Amniotic epithelial cell (primary cell): ENCODE measurements at regions not wholly inside any gene's neighbourhood (a gene's known extent, or its start where the extent isn't known, plus 50 kb on each side); places are given as distances from the start of the nearest gene placed in this dataset.
"Not testable (repeated sequence)": the region's sequence is repeated elsewhere in the genome, so short reads cannot be mapped to it uniquely, and the experiment has no call there.

Experiments used
- DNase-seq: peaks from one replicate; pipeline ENCODE4 v3.0.0-alpha.2; 2010; ENCODE audit warnings: low read depth

DNA sequence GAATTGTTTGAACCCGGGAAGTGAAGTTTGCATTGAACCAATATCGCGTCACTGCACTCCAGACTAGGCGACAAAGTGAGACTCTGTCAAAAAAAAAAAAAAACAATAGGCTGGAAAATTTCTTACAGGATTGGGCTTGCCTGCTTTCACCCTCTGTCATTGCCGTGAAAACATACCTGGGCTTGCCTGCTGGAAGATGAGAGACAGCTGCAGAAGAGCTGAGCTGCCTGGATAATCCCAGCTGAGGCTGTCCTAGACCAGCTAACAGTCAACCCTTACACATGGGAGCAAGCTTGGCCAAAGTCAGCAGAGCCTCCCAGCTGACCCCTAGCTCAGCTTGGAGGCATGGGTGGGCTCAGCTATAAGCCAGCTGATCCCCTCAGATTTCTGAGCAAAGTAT, 306.2 kb downstream of the CCSER2 start:
- no peak for DNase-seq

DNA sequence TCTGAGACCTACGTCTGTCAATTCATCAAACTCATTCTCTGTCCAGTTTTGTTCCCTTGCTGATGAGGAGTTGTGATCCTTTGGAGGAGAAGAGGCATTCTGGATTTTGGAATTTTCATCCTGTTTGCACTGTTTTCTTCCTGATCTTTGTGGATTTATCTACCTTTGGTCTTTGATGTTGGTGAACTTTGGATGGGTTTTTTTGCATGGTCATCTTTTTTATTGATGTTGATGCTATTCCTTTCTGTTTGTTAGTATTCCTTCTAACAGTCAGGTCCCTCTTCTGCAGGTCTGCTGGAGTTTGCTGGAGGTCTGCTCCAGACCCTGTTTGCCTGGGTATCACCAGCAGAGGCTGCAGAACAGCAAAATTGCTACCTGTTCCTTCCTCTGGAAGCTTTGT, 322.2 kb downstream of the CCSER2 start:
- DNase-seq, result not testable (repeated sequence)

DNA sequence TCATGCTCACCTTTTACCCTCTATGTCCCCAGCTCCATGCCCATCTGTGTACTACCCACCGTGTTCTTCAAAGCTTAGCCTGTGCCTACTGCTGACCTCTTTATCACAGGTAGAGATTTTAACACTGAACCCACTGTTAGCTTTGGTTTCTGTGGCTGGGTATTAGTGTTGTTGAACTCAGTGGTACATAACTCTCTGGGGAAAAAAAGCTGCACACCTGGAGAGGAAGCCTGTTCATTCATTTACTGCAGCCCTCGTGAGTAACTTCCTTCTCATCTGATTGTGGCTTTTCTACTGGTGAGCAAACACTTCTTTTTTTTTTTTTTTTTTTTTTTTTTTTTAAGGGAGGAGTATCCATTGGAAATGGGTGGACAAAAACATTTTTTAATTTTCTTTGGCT, 326.3 kb downstream of the CCSER2 start:
- no peak for DNase-seq

DNA sequence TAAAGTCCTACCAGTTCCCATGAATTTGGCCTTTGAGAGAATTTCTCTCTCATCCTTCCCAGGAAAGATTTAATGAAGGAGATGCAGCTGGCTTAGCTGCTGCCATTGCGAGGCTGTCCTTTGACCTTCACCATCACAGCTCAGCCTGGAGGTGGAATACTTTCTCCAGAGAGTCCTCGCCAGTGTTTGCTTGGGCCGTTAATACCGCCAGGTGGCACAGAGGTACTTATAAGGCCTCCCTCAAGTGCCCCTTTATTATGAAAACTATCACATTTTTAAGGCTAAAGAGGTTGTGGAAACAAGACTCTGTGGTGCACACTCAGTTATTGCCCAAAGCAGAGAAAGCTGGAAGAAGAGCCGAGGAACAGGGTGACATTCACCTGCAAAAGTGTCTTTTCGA, 330.6 kb downstream of the CCSER2 start:
- DNase-seq, result no peak

DNA sequence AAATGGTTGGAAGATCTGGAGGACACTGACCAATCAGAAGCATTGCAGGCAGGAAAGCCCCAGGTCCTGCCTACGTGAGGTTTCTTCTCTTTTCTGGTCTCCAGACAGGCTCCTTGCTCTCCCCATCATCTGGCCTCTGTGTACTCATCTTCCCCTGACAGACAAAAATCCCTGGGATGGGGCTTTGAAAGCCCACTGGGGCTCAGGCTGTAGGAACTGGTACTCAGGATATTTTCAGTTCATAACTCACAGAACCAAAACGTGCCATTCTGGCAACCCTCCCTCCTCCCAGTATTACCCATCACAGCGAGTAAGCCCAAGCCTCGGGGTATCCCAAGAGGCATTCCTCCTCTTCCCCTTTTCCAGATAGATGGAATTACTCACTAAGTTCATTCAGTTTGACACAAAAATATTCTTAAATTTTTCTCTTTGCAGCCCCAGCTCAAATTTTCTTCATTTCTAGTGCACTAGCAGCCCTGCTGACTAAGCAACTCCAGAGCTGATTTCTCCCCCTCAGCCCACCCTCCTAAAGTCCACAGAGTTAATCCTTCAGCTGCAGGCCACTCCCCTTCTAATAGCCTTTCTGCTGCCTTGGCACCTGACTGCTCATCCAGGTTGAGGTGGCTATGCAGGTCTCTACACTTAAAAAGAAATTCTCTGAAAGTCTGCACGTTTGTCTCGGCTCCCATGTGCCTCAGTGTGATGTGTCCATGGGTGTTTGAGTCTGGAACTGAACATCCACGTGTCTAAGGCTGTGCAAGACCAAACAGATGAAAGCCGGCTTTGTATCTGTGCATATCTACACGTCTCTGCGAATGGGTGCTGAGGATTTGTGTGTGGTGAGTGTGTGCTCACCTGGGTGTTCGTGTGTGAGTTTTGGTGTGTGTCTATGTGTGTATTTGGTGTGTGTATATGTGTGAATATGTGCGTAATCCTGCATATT, 331.4 kb downstream of the CCSER2 start:
- DNase-seq, result no peak

DNA sequence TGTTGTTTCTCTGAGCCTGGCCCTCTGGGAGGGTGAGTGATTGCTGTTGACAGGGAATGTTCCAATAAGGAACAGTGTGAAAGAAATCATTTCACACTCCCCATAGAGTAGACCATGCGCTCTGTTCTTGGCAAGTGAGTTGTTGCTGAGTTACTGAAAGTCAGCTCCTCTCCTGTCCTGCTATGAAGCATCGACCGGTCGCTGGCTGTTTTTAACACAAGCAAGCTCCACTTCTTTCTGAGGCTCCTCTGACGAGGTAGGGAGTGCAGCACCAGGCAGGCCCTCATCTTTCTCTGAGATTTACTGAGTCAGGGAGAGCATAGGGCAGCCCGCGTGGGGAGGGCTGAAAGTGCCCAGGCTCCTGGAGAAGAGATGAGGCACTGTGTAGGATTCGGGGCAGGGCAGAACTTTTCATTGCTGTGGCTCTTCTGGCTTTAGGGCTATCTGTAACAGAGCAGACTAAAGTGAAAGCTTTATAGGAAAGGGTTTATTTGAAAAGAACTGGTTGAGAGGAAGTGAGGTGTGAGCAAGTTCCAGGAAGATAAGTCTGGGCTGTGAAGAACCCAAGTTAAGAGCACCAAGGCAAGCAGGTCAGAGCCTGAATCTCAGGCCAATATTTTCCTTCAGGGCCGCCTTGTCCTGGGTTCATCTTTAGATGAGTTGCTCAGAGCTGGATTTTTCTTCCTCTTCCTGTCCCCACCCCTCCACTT, 332.2 kb downstream of the CCSER2 start:
- no peak for DNase-seq

DNA sequence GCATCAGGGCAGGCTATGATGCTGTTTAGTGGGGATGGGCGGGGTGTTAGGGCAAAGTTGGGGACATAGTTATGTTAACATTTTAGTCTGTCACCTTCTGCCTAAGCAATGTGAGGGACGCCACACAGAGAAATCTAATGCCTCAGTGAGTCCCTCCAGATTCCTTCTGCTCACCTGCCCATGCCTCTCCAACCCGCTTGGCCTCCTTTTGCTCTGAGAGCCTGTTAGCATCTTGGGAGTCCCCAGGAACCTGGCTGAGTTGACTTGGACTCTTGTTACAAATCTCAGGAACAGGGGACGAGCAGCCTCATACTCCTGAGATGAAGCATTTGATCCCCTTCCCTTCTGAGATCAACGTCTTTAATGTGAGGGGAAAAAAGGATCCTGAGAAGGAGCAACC, 336.8 kb downstream of the CCSER2 start:
- no peak for DNase-seq

DNA sequence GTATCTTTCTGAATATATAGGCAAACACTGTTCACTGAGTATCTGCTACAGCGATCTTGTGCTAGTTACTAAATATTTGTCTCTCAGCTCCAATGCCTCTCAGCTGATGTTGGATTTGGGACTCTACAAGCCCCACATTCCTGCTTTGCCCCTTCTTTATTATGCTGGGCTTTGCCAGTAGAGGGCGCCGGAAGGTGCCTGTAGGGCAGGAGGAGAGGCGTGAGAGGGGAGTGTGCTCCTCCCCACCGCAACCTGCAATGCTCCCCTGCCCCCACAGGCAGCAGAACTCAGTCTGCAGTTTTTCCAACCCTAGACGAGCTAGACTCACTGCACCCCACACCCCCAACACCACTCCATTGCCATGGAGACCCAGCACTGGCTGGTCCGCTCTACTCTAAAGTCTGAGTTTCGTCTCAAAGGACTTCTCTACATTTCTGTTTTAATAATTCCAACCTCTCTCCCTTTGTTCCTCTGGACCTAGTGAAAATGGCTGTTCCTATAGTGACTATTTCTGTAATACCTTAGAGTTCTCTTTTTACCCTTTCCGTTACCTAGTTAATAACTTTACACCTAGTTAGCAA, 337.6 kb downstream of the CCSER2 start:
- no peak for DNase-seq

DNA sequence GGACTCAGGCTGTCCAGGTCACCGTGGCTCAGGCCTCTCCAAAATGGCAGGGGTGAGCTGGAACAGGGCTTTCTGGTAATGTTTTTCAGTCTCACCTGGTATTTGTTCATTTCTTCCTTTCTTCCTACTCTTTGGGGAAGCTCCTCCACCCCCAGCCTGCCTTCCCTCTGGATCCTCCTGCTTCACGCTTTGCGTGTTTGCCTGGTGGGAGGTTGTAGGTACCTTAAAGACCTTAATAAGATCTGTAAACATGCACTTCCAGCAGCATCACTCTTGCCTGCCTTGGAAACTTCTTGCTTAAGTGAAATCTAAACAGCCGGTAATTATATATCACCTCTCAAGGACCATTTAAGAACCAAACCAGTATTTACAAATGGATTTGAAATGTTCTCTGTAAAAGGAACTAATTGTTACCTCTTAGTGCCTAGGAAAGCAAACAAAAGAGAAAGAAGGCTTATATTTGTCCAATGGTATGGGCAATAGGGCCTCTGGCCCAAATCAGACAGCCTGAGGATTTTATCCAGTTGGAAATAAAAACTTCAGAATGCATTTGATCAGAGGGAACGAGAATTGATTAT, 339.9 kb downstream of the CCSER2 start:
- DNase-seq, result no peak

DNA sequence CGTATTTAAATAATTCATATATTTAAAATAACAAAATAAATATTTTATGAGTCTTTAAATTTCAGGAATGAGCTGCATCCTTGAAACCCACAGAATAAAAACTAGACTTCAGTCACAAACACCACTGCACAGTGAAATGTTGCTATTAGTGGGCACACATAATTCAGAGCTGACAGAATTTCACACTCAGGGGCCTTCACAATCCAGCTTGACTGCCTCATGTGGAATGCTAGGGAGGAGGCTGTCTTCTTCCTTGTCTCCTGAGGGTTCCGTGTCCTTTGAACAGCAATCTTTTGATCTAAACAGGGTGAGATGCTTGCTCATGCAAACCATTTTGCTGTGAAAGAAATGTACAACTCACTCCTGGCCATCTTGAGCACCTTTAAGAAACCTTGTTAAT, 346.7 kb downstream of the CCSER2 start:
- DNase-seq, result no peak

DNA sequence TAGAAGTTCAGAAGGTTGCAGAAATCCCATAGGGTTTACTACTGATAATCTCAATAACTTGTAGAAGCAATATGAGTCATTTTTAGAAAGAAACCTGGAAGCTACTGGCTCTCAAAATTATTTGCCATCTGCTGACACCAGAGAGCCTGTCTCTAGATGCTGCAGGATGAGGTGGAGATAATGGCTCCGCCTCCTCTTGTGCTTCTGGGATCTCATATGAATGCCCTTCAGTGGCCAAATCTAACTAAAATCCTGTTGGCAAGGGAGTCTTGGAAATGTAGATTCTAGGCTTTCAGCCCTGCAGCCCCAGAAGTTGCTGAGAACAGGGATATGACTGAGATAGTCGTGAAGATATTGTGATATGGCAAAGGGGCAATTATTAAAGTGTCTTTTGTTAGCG, 348.1 kb downstream of the CCSER2 start:
- DNase-seq, result no peak

DNA sequence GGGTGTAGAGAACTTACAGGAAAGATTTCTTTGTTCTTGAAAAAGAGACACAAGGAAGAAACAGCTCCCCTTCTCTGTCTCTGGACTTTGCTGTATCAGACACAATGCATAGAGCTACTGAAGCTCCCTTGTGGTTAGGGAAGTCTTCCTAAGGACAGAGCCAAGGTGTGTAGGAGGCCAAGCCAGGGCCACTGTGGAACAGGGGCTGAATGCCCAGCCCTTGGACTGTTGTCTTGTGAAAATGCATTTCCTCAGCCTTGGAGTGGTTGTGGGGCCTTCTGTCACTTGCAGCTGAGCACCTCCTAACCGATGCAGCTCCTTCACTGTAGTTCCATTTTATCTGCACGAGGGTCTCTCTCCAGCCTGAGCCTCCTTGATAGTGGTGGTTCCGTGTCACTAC, 353.4 kb downstream of the CCSER2 start:
- no peak for DNase-seq

DNA sequence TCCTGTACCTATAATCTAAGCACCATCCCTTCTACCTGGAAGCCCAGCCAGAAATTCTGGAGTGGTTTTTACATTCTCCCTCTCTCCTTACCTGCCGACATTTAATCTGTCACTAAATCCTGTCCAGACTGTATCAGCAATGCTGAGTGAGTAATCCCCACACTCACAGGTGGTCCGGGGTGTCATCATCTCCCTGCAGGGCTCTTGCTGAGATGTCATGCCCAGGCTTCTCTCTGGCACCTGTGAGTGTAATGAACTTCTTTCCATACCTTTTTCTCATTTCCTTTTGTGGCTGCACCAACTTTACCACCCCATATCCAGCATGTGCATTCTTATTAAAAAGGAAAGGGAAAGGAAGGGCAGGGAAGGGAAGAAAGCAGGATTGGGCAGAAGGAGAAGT, 355.2 kb downstream of the CCSER2 start:
- no peak for DNase-seq

DNA sequence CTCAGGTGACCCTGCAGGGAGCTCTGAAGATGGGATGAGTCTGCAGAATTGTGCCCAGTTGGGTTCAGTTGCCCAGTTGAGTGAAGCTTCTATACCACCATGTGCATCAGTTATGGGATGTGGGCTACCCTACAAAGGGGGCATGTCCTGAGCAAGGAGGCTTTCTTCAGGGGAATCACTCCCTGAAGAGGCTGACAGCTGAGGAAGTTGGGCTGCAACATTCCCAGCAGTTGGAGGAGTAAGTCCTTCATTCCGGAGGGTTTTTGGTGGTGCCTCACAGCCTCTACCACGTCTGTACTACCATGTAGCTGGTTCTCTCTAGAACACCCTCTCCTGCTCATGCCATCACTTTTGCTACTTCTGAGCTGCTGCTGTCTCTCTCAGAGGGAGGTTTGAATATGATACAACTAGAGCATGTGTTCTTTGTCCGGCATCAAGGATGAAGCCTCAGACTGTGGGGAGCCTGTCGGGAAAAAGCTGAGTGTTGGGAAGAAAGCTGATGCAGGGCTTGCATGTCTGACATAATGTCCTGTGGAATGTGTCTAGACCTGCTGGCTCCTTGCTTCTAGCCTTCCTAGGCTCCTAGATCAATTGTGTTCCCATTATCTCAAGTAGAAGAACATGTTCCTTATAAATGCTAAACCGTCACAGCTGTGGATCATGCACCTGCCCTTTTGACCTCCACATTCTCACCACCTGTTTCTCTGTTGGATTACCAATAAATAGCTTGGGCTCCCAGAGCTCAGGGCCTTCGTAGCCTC, 355.8 kb downstream of the CCSER2 start:
- no peak for DNase-seq

DNA sequence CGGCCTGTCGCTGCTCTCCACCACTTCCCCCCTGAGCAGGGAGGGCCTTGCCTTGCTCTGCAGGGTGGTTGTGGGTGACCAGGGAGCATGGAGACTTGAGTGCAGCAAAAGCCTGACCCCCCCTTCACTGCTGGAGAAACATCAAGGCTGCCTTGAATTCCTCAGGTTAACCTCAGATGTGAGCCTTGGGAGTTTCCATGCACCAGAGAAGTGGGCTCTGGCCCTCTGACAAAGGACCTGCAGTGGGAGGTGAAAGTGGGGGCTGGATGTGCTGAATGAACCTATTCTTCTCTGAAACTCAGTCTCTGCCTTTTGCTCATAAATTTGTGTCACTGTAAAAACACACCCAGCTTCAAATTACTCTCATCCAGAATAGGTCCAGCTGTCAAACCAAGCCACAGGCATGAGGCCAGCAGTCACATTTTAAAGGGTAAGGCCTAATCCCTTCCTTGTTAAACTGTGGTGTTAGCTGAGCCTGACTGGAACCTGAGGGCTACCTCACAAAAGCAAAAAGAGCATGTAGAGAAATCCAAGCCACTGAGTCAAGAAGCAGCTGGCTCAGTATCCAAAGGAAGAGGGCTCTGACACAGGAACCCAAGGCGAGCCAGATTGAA, 356.8 kb downstream of the CCSER2 start:
- no peak for DNase-seq

DNA sequence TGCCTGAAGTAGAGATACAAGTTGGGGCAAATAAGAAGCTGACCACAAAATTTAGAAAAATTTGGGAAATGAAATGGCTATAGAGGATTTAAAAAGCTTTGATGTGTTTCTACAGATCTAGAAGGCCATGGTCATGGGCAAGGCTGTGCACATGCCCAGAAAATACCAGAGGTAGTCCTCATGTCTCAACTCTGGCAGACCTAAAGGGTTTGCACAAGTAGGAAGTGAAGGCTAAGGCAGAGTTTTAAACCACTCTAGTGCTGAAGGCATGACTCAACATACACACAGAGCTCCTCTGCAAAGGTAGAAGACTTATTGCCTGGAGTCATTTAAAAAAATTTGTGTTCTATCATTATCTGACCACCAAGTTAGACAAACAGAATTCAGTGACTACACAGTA, 364.6 kb downstream of the CCSER2 start:
- no peak for DNase-seq

DNA sequence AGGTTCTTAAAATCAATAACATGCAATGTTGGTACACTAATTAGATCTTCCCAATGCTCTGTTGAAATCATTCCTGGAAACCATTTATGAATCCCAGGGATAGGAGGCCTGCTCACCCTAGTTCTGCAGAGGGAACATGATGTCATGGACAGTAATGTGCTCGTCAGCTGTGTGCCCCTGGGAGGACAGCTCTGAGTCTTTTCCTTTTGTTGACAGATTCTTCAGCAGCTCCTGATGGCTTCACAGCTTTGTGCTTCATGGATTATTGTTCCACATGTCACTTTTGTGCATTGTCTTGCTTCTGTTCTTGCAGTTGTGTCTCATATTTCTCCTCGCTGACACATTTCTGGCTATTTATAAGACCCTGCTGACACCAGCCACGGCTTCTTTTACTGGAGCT, 367.5 kb downstream of the CCSER2 start:
- no peak for DNase-seq

DNA sequence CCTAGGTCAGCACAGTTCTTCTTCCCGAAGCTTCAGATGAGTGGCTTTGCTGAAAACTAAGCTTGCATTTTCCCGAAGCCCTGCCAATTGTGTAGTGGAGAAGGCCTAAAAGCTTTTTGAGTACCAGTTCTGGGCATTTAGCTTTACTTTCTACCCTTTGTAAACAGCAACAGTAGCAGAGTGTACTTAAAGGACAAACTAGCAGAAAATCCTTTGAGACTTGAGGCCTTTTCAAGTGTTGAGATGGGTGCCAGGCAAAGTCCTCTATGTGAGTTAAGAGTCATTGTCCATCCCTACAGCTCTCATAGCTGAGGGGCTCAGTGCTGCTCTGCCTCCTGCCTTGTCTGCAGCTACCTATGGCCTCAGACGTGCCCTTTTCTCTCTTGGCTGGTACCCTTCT, 368.2 kb downstream of the CCSER2 start:
- no peak for DNase-seq

DNA sequence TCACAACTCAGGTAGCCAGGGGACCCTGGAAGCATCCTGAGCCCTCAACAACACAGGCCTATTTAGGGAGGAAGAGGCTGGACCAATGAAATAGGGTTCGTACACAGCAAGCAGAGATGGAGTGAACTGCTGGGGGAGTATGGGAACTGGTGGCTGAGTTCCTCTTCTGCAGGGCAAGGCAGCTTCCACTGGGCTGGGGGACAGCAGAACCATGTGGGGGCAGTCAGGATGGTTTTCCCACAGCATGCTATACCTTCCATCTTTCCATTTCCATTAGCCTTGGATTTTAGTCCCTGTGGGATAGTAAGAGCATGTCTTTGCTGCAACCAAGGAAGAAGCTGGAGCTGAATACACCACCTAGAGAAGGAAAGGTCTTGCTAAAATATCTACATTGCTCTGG, 370.6 kb downstream of the CCSER2 start:
- no peak for DNase-seq

DNA sequence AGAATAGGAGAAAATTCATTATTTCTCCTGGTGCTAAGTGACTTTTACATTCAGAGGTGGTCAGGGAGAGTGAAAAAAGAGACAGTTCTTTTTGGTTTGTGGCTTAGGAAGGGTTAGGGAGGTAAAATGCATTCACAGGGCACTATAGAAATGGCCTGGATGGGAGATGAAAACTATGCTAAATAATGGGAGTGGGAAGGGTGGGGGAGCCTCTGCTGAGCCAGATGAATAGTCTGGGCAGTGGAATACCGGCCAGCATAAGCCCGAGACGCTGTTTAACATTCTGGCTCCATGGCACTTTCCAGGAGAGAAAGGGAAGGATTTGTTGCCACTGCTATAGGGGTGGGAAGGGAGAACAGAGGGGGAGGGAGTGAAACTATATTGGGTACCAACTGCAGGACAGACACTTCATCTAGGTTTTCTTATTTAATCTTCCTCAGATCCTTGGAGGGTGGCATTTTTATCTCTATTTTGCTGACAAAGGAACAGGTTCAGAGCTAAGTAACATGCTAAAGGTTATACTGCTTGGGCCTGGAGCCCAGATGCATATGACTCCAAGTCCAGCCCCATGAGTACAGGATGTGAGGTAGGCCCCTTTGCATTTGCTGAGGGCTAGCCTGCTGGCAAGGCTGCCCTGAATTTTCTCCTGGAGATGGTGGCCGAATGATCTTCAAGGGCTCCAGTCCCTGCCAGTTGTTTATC, 372.4 kb downstream of the CCSER2 start:
- no peak for DNase-seq

DNA sequence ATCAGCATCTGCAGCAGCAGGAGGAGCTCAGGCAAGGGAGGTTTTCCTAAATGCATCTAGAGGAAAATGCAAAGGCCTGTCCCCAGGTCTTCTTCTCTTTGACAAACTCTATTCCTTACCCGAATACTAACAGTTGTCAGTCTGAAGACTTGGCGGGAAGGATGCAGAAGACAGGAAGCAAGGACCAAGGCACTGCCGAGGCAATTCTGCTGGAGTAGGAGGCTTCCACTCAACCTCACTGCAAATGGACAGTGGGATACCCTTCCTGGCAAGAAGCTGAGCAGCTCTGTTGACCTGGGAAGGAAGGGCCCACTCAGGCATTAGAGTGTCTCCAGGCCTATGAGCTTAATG, 373.0 kb downstream of the CCSER2 start:
- DNase-seq, result no peak
